Activated naive CD4-positive, alpha-beta T cell treated with Interleukin-2 at 50 U/mL for 16 hours (primary cell): ENCODE measurements at regions not wholly inside any gene's neighbourhood (a gene's known extent, or its start where the extent isn't known, plus 50 kb on each side); places are given as distances from the start of the nearest gene placed in this dataset.

Source experiments
- DNase-seq: peaks from one replicate; pipeline ENCODE4 v3.0.0-alpha.2; 2020

DNA sequence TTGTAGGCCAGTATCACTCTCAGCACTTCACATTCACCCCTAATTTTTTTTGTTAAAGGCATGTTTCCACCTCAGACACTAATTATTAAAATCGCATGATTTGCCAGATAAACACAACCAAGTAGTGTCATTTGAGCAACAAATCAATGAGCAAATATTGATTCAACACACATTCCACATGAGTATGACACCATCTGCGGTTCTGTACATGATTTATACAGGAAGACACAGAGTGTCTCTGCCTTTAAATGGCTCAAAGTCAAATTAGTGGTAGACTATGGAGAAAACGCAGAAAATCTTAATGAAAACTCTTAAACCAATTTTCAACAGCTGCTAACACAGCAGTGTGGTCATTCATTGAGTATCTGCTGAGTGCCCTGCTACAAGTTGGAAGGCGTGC lies 300.2 kb downstream of the SOX4 start:
- no peak for DNase-seq

GRCh38 chr6:21895555-21895954 lies 302.0 kb downstream of the SOX4 start:
- DNase-seq, result no peak

GRCh38 chr6:21898107-21898796 lies 304.7 kb downstream of the SOX4 start:
- no peak for DNase-seq

DNA sequence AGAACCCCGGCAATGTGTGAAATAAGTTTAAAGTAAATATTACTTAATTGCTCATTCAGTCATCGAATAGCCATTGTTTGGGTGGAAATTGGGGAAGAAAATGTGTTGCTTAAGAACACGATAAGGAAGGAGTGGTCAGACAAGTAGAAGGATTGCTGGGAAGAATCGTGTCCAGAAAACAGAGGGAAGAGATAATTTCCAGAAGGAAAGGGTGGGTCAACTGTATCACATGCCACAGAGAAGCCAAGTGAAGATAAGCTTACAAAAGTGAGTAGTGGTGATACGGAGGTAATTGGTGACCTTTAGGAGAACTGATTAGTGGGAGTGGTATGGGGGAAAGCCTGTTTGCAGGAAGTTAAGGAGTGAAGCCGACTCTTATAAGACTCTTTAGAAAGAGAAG lies 306.2 kb downstream of the SOX4 start:
- no peak for DNase-seq

- no peak for DNase-seq
Observed at GRCh38 chr6:21900730-21901129, 307.2 kb downstream of the SOX4 start.

DNA sequence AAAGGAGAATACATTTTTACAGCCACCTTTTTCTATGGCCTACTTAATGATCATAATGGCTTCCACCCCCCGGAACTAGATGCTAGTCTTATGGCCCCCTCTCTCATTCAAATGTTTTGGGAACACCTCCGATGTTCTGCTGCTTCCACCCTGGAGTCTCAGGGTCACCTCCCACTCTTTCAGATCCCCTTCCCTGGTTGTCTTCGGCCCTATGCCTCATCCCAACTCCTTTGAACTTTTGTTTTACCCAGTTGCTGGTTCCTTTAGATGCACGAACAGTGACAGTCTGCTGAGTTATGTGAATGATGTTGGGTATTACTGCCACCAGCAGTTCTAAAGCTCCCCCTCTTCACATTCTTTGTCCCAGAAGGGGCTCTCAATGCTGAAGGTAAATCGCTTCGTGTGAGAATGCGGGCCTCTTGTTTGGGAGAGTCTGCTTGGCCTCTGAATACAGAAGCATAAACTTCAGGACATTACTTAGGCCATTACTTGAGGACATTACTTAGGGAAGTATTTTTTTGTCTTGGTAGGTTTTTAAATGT lies 309.1 kb downstream of the SOX4 start:
- DNase-seq, result no peak

DNA sequence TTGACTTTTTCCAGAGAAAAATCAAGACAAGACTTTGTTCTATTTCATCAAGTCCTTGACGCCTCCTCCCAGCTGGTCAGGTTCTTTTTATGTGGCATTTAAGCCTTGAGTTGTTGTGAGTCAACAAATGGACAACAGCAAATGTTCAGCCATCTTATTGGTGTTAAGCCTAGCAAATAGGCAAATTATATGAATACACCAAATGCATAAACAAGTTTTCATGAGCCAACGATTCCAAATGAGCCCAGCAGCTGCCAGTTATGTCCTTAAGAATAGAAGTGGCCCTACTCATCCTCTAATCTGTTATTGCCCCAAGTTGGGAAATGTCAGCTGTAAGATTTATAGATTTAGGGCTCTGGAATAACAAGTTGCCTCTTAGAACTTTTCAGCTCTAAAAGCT lies 312.0 kb downstream of the SOX4 start:
- no peak for DNase-seq

DNA sequence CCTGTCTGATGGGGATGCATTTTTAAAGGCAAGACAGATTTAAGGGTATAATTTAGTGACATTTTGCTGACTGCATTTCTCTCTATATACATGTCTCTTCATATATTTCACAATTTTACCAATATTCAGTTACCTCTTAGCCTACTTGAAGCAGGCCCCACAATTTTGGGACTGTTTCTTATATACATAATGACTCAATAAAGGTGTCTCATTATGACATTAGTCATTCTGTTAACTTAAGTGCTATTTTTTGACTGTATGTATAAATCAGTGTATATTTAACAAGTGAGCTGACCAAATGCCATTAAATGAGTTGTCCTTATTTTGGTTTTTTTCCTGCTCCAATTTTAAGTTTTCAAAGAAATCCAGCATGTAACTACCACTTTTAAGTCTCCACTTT lies 313.3 kb downstream of the SOX4 start:
- DNase-seq, result no peak

- DNase-seq, result no peak
Observed at GRCh38 chr6:21907291-21907690, 313.7 kb downstream of the SOX4 start.

DNA sequence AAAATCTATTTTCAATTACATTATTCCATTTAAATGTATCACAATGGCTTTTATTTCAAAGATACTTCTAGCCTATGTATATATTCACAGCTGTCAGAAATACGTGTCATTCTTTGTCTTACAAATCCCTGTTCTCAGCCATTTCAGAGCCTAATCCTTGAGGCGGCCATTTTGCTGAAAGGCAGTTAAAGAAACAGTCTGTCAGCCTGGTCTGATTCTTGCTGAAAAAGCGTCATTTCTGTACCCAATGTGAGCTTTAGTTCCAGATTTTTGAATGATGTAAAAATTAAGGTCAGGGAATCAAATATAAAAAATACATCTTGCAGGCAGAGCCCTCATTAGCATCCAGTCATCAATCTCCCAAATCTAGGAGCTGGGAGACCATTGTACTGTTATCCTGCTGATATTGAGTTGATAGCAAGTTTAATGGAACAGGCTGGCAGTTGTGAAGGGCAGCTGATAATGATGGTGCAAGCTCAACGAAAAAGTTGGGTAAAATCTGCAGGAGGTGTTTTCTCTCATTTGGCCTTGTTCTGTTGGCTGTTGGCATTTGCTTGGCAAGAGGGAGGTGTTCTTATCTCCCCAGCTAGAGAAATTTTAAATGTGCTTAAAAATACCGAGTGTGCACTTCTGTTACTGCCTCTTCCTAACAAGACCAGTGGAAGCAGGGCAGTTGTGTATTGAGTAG lies 314.8 kb downstream of the SOX4 start:
- DNase-seq, result no peak

GRCh38 chr6:21909321-21909720 lies 315.8 kb downstream of the SOX4 start:
- DNase-seq, result no peak

DNA sequence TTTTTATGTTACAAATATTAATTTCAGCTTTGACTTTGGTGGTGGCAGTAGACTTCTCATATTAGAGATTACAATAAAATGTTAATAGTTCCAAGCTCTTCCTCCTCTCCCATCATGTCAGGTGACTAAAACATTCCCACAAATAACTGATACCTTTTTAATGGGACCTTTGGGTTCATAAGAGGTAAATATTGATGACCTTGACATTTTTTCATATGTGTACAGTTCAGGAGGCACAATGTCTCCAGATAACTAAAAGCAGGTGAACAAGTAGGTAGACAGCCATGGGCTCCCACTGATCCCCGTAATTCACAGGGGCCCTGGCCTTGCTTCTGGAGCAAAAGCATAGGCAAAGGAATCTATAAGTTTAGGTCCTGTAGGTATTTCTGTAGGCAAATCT lies 317.7 kb downstream of the SOX4 start:
- DNase-seq, result no peak

DNA sequence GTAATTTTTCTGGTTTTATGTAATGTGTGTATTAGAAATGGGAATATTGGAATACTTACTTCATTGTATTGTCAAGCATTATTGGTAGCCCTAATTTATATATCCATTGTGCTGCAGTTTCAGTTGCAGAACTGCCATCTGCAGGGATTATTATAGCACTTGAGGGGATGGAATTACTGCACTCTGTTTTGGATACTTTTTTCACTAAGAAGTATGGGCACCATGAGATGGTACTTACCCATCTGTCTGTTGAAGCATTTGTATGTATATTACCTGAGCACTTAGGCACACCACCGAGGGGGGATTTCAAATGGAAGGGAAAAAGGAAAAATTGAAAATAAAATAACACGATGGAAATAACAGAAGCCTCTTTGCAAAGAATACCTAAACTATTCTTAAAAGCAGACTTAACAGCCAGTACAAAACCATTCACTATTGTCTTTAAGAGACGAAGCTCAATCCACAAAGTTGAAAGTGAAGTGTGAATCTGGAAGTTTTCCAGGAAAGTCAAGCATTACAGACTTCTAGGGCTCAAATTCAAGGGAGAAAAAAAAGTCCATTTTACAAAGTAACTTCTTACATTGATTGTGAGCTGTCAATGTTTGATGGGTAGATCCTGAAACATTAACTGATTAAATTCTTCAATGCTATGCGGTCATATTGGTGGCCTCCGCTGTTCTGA lies 318.7 kb downstream of the SOX4 start:
- no peak for DNase-seq

DNA sequence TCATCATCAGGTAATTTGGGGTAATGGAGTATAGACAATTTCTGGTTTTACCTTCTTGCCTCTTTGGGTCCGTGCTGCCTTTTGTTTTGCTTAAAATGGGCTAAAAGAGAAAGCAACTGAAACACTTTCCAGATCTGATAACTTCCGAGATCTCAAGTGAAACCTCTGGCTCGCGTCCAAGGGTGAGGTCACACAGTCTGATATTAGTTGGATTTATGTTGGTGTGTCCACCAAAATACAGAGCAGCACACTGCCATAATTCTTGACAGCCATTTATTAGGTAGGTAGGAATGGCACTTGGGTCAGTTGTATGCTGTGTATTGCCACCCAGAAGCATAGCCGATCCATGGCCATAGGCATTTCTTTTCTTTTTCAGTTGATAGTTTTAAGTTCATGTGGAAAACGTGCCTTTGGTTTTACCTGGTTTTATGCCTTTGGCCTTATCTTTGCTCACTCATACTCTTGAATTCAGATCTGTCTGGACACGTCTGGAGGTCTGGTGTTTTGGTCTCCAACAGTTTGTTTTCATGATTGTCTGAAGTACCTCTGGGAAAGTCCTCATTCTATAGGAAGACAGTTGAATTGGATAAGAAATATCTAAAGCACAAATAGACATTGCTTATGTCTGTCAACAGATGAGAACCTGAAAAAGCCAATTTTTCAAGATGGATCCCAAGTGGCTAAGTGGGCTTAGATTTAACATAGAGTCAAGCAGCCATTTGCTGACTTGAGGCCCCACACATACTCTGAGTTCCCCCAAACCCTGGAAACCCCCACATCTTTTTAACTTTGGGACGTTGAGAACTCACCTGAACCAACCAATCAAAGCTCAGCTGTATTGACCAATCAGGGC lies 320.8 kb downstream of the SOX4 start:
- peak; percentile 37 for DNase-seq

DNA sequence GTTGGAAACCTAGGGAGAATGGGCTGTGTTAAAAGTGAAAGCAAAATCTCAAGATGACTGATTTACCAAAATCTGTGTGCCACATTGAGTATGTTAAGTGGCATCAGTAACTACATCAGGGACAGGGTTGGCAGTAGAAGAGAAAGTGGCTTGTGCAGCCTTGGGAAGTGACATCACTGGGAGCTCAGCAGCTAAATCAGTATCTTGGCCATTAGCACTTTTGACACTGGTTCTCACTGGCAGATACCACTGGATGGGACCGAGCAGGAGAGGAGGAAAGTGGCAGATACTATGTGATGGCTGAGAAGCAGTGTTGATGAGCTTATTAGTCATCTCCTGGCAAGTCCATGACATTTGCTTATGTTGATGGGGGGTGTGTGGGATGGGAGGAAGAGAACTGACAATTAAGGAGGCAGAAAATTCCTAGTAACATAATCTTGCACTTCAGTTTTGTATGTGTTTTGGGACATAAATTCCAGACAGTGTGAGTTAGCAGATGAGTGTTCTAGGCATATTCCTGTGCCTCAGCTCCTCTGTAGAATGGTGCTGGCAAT lies 322.2 kb downstream of the SOX4 start:
- DNase-seq, result no peak

DNA sequence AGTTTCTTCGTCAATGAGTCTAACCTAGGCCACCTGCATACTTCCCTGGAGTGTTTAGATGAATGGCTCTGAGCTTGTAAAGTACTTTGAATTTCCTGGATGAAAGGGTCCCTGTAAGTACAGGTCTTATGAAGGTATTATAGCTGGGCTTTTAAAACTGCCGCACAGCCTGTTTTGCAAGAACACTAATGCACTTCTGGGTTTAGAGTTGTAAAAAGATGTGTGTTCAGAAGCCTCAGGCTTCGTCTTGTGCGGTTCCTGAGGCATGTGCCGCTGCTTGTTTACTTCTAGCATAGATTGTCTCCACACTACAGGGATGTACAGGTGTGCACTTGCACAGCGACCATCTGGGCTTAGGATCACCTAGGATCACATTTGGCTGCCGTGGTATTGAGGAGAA lies 324.5 kb downstream of the SOX4 start:
- DNase-seq, result no peak

GRCh38 chr6:21918666-21919065 lies 325.1 kb downstream of the SOX4 start:
- no peak for DNase-seq

DNA sequence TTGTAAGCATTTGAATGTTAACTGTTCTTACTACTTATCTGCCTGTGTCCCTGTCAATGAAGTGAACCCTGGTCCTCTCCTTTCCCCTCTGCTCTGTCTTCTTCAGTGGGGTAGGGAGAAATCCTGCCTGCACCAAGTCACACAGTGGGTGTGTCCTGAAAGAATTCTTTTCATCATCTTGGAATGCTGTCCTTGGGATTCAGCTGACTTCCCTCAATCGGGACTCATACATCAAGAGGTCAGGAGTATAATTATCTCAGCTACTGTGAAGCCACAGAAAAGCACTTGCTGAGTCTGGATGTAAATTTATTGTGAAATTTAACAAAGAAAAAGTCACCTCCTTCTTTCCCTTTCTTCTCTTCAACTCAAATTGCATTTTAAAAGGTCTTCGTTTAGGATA lies 328.5 kb downstream of the SOX4 start:
- no peak for DNase-seq

DNA sequence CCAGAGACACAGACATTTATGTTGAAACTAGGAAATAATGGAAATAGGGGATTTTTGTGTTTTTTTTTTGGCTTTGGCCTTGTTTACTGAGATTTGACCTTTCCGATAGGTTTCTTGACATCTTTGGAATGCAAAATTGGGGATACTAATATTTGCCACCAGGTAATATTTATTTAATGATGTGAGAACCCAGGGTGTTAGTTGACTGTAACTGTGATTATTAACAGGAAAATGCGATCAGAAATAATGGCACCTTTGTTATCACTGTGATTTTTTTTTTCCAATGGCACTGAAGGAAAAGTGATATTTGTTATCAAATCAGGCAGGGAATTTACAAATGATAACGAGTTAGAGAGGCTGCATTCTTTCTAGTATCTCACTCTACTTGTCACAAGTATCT lies 330.5 kb downstream of the SOX4 start:
- DNase-seq, result no peak

DNA sequence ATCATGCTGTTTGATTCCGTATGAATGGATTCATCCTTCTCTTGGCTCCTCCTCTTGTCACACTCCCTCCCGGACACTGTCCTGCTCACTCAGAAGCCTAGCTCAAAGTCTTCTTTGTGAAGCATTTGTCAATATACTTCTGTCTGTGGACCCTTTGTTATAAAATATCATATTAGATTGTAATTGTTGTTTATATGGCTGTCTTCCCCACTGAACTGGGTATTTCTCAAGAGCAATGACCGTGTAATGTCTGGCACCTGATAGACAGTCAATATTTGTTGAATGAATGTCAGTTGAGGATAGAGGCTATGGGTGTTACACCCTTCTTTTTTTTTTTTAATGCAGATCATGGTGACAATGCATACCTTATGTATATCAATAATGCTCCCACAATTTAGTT lies 335.3 kb downstream of the SOX4 start:
- DNase-seq, result no peak

GRCh38 chr6:21931641-21932335 lies 338.2 kb downstream of the SOX4 start:
- DNase-seq, result no peak

- DNase-seq, result no peak
Observed at GRCh38 chr6:21933351-21933750, 339.8 kb downstream of the SOX4 start.
